GM20431 (cell line): ENCODE measurements at regions not wholly inside any gene's neighbourhood (a gene's known extent, or its start where the extent isn't known, plus 50 kb on each side); places are given as distances from the start of the nearest gene placed in this dataset.

Experiments used
- in situ Hi-C: fragments of 300-500 bp; cut with MseI, MboI; formaldehyde crosslinking; loops from one replicate; pipeline ENCODE4 v1.15.0; 2020; ENCODE audit warnings: low sequenced_read_pairs; ENCODE audit not compliant: unreplicated experiment

DNA sequence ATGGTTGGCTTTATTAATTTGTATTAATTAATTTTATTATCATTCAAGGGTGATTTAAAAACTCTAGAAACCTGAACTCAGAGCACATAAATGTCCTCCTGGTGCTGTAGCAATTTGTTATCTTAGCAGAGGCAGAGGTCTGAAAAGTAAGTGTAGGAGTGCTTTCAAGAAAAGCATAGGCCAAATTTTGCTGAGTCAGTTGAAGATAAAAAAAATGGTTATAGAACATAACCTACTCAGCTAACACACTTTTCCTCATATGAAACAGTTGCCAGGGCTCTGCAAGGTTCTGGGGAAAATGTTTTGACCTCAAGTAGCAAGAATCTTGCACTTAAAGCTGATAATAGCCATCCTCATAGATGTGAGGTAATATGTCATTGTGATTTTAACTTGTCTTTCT is 53.5 kb upstream of the CHODL start:
- in situ Hi-C loops = no loop called here

DNA sequence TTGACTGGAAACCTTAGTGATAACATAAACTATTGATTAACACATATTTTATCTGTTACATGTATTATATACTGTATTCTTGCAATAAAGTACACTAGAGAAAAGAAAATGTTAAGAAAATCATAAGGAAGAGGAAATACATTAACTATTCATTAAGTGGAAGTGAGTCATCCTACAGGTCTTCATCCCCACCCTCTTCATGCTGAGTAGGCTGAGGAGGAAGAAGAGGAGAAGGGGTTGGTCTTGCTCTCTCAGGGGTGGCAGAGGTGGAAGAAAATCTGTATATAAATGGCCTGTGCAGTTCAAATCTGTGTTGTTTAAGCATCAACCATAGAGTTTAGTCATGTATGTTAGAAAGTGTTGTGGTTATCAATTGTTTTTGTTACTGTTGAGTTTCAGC is 66.1 kb upstream of the CHODL start:
- in situ Hi-C loops = no loop called here

GRCh38 chr21:18174370-18174769 is 70.3 kb upstream of the CHODL start:
- in situ Hi-C loops = no loop called here

GRCh38 chr21:18170829-18171228 is 73.8 kb upstream of the CHODL start:
- in situ Hi-C loops = no loop called here

DNA sequence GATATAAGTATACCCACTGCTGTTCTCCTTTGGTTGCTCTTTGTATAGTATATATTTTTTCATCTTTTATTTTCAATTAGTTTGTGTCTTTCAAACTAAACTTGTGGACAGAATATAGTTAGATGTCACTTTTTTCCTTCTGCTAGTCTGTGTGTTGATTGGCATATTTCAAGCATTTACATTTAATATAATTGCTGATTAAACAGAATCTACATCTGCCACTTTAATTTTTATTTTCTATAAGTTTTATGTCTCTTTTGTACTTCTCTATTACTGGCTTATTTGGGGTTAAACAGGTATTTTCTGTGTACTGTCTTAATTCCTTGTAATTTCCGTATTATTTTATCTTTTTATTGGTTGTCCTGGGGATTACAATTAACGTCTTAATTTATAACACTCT is 74.4 kb upstream of the CHODL start:
- in situ Hi-C loops = no loop called here

GRCh38 chr21:18168108-18168507 is 76.5 kb upstream of the CHODL start:
- in situ Hi-C loops = no loop called here

GRCh38 chr21:18164933-18165332 is 79.7 kb upstream of the CHODL start:
- in situ Hi-C loops = no loop called here

GRCh38 chr21:18164483-18164882 is 80.2 kb upstream of the CHODL start:
- in situ Hi-C loops = no loop called here

DNA sequence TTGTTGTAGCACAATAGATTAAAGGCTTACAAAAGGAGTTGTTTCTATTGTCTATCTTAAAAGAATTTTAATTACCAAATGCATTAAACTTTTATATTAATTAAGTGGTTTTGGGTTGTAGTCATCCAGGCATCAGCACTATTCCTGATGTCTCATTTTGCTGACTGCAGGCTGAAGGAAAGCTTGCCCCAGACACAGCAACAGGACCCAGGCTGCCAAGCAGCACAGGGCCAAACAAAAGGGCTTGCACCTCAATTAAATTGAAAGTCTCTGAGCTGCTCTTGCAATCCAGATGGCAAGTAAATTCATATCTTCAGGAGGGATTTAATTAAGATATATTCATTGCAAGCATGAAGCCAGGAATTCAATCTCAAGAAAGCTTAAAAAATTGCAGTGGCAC is 80.7 kb upstream of the CHODL start:
- in situ Hi-C loops = no loop called here

DNA sequence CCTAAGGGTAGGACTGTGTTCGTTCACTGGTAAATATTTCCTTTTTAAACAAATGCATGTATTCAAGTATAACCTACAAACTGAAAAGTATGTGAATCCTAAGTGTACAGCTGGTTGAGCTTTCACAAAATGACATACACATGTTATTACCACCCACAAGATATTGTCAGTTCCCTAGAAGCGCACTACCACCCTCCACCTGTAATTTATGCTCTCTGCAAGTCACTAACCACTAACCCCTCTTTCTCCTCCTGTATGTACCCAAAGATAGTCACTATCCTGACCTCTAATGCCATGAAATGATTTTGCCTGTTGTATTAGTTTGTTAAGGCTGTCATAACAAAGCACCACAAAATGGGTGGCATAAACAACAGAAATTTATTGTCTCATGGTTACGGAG is 82.8 kb upstream of the CHODL start:
- in situ Hi-C loops = no loop called here

GRCh38 chr21:18157406-18157805 is 87.2 kb upstream of the CHODL start:
- in situ Hi-C loops = no loop called here

DNA sequence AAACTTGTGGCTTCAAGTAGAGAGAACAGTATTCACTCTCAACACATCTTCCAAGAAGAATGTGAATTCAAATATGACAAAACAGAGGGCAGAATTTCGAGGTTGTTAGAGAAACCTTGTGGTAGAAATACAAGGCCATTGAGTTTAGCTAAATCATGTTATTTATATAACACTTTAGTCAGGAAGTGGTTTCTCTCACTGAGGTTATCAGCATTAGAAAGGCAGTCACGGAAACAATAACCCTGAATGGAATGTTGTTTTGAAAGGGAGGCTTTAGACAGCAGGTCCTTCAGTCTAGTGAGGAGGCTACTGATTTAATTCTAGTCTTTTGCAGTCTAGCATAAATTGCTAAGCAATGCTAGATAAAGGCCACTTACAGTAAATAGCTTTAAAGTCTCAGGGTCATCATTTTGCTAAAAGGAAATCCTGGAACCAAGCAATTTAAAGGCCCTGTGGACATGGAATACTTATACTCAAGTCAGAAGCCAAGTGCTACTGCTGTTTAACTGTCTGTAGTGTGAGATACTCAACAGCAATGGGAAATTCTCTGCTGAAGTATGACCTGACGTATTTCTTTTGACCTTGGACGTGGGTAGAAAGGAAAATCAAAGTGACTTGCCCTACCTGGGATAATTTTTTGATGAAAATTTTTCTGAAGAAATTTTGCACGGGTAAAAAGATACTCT is 89.0 kb upstream of the CHODL start:
- in situ Hi-C loops = no loop called here

GRCh38 chr21:18153063-18153462 is 91.6 kb upstream of the CHODL start:
- in situ Hi-C loops = no loop called here

GRCh38 chr21:18152371-18152770 is 92.3 kb upstream of the CHODL start:
- in situ Hi-C loops = no loop called here

DNA sequence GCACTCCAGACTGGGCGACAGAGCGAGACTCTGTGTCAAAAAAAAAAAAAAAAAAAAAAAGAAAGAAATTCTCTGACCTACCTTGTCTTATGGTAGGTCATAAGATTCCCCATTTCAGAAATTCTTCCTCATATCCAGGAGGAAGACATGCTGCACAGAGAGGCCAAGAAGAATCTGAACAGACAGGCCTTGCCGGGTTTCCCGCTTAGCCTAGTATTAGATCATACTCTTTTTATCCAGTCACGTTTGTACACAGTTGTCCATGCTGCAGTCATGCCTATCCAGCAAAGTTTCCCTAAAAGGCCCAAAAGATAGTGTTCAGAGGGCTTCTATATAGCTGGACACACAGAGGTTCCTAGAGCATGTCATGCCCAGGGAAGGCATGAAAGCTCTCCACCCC is 93.6 kb upstream of the CHODL start:
- in situ Hi-C loops = no loop called here

- in situ Hi-C loops = no loop called here
Measured at GRCh38 chr21:18148401-18148800, 96.2 kb upstream of the CHODL start.

GRCh38 chr21:18147678-18148077 is 97.0 kb upstream of the CHODL start:
- in situ Hi-C loops = no loop called here

GRCh38 chr21:18146820-18147219 is 97.8 kb upstream of the CHODL start:
- in situ Hi-C loops = no loop called here

GRCh38 chr21:18144339-18144738 is 100.3 kb upstream of the CHODL start:
- in situ Hi-C loops = no loop called here

- in situ Hi-C loops = no loop called here
Measured at GRCh38 chr21:18142655-18143054, 102.0 kb upstream of the CHODL start.

GRCh38 chr21:18138507-18138906 is 106.1 kb upstream of the CHODL start:
- in situ Hi-C loops = no loop called here

DNA sequence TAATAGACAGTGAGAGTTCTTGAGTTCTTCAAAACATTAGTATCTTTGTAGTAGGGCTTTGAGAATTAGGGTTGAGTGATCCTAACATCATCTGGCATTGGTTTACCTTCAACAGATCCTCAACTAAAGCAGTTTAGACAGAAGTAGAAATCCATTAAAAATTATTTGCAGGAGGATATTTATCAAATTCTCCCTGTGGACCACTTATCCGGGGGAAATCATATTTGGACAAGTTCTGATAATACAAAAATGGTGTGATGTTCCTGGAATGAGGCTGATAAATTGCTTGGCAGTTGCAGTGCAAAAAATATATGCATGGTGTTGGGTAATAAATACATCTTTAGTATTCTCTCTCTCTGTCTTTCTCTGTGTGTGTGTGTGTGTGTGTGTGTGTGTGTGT is 115.1 kb upstream of the CHODL start:
- in situ Hi-C loops = no loop called here

- in situ Hi-C loops = no loop called here
Measured at GRCh38 chr21:18118566-18118965, 126.1 kb upstream of the CHODL start.
